HG03575 (cell line): ENCODE measurements at regions not wholly inside any gene's neighbourhood (a gene's known extent, or its start where the extent isn't known, plus 50 kb on each side); places are given as distances from the start of the nearest gene placed in this dataset.
"Not testable (repeated sequence)": the region's sequence is repeated elsewhere in the genome, so short reads cannot be mapped to it uniquely, and the experiment has no call there.

Experiments used
- ATAC-seq: cut with Tn5 transposase; IDR thresholded peaks from one replicate; pipeline ENCODE4 v1.9.1; 2021; ENCODE audit not compliant: unreplicated experiment, insufficient number of reproducible peaks, low FRiP score; ENCODE audit errors: extremely low read depth

DNA sequence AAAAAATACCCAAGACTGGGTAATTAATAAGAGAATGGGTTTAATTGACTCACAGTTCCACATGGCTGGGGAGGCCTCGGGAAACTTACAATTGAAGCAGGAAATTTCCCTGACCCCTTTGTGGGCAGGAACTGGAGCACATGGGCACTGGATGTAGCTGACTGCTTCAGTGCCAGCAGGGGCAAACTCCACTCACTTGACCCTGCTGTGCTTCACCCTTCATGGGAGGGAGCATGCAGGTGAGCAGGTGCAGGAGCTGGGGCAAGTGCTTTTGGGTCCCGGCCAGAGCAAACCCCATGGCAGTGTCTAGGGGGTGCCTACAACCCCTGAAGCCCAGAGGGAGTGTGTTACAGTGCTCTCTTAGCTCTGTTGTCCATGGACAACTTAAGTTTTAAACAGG lies 132.6 kb downstream of the AKR1D1 start:
- ATAC-seq: no peak

- ATAC-seq: no peak
Measured at GRCh38 chr7:138212314-138212713, 136.1 kb downstream of the AKR1D1 start.

DNA sequence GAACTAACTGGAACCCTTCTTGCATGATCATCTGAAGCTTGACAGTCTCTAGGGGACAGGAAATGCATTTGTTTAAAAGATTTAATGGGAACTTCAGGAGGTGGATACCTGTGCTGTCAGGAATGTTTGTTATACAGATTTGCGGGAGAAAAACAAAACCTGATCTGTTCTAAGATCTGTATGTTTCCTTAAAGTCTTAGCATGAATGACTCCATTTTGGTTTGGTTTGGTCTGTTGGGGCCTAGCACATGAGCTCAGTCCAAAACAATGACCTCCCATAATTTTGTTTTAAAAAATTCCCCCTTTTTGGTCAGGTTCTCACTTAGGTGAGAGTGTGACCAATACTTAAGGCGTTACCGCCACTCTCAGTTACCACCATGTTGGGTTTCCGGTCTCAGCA lies 138.7 kb downstream of the AKR1D1 start:
- no peak for ATAC-seq

GRCh38 chr7:138220321-138220720 lies 144.1 kb downstream of the AKR1D1 start:
- ATAC-seq: not testable (repeated sequence)

DNA sequence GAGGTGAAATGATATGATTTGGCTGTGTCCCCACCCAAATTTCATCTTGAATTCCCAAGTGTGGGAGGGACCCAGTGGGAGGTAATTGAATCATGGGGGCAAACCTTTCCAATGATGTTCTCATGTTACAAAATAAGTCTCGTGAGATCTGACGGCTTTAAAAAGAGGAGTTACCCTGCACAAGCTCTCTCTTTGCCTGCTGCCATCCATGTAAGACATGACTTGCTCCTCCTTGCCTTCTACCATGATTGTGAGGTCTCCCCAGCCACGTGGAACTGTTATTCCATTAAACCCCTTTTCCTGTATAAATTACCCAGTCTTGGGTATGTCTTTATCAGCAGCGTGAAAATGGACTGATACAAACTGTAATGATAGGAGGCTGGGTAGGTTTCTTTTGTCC lies 145.1 kb downstream of the AKR1D1 start:
- not testable (repeated sequence) for ATAC-seq

DNA sequence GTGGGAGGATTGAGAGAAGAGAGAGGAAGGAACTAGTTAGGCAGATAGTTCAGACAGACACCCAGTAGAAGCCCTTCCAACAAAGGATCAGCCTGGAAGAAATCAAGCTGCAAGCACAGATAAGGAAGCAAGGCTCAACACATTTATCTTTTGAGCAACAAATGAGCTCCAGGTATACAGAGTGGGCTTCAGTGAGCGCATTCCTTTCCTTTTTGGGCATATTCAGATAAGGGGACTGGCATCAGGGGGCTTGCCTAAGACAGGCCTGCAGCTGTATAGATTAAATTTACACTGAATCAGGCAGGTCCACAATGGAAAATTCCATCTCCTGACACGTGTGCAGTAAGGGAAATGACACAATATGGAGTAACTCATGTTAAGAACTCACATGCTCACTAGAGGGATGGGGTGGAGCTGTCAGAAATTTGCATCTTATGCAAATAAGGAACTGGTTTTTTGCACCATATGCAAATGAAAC lies 147.2 kb downstream of the AKR1D1 start:
- no peak for ATAC-seq

DNA sequence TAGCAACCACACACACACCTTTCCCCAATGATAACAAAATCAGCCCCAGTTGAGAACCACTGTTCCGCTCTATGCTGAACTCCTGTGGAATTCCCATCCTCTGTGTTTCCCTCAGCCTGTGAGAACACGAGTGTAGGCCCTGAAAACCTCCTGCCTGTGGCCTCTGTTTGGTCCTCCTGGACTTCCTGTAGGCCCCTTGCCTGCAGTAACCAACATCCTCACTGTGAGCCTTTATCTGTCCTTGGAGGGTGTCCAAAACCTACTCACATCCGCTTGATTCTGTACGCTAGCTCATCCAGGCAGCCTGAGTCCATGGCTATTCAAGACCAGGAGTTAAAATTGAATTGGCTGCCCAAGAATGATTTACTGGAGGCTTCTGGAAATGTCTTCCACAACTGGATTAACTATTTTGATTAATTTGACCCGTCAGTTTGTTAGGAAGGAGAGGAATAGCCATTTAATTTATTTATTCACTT lies 149.8 kb downstream of the AKR1D1 start:
- no peak for ATAC-seq

DNA sequence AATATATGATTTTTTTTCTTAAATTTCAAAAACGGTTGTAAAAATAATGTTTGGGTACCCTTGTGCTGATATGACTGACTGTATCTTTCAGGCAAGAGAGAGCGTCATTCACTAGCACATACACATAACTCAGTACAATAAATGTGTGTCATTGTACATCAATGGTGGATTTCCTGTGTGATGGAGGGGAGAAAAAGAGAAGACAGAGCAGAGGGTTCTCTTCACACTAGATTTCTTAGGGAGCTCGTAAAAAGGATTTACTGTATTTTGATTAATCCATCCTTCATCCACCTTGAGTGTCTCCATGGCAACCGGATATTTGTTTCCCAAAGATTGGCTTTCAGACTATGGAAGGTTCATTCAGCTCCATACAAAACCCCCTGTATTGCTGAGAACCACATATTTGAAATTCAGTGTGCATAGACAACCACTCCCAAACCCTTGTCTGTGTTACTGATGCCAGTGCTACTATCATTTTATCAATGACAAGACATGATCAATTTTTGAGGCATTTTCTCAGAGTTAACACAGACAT lies 150.6 kb downstream of the AKR1D1 start:
- no peak for ATAC-seq

GRCh38 chr7:138228119-138228518 lies 151.9 kb downstream of the AKR1D1 start:
- no peak for ATAC-seq

- no peak for ATAC-seq
Measured at GRCh38 chr7:138228769-138229168, 152.5 kb downstream of the AKR1D1 start.

- ATAC-seq: no peak
Measured at GRCh38 chr7:138233189-138233588, 156.9 kb downstream of the AKR1D1 start.

DNA sequence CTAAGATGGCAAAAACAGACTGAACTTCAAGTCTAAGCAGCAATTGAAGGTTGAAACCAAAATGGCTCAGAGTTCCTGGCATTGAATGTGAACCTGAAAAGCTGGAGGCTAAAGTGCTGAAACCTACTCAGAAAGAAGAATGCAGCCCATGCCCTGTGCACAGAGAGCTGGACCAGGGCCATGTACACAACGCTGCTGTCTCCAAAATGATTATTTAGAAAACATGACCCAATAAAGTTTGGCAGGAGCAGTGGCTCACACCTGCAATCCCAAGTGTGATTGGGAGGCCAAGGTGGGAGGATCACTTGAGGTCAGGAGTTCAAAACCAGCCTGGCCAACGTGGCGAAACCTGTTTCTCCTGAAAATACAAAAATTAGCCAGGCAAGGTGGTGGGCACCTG lies 158.9 kb downstream of the AKR1D1 start:
- ATAC-seq: no peak

- no peak for ATAC-seq
Measured at GRCh38 chr7:138237995-138238394, 161.7 kb downstream of the AKR1D1 start.

DNA sequence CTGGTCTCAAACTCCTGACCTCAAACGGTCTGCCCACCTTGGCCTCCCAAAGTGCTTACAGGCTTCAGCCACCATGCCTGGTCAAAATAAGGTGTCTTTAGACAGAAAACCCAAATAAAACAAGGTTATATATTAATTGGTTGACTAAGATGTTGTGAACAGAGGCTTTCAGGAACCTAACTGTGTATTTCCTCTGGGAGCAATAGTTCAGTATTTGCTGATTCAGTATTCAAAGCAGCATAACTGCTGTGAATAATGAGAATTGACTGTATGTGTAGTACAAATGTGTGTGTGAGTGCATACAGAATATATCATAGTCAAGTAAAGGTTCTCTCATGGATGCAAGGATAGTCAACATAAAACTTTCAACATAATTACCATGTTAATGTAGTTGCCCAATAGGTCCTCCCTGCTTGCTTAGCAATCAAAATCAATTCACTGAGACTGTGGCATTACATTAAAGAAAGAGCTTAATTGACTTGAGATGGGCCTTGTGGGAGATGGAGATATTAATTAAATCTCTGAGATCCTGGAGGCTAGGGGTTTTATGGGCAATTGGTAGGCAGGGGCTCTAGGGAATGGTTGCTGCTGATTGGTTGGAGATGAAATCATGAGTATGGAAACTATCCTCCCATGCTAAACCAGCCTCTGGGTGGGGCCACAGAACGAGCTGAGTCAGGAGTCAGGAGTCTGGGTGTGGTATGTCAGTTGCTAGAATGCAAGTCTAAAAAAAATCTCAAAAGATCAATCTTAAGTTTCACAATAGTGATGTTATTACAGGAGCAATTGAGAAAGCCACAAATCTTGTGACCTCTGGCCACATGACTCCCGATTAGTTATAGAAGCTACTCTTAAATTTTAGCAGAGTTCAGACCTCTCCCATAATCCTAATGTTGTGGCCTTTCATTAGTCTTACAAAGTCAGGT lies 162.7 kb downstream of the AKR1D1 start:
- ATAC-seq: no peak

- ATAC-seq: no peak
Measured at GRCh38 chr7:138243430-138243829, 167.2 kb downstream of the AKR1D1 start.

DNA sequence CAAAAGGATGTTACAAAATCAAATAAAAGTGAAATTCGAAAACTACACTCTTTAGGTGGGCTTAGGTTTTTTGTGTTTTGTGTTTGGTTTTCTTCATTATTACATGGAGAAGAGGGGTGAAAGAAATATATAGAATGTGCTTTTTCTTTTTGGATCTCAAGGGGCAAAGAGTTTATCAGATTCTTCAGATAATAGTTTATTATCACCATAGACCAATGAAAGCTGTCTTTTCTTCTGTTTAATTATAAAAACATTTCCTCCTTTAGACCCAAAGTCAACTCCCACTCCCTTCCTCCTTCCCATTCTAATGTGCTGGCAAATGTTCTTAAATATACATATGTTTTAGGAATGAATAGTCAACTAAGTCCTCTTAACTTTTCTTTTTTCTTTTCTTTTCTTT lies 167.6 kb downstream of the AKR1D1 start:
- no peak for ATAC-seq

- no peak for ATAC-seq
Measured at GRCh38 chr7:138244606-138245005, 168.3 kb downstream of the AKR1D1 start.

GRCh38 chr7:138245216-138245615 lies 169.0 kb downstream of the AKR1D1 start:
- no peak for ATAC-seq

GRCh38 chr7:138245682-138246081 lies 169.4 kb downstream of the AKR1D1 start:
- ATAC-seq: no peak

GRCh38 chr7:138246428-138246827 lies 170.2 kb downstream of the AKR1D1 start:
- no peak for ATAC-seq
